ENCODE measurements at regions not wholly inside any gene's neighbourhood (a gene's known extent, or its start where the extent isn't known, plus 50 kb on each side); places are given as distances from the start of the nearest gene placed in this dataset.
"Not testable (repeated sequence)": the region's sequence is repeated elsewhere in the genome, so short reads cannot be mapped to it uniquely, and the experiment has no call there.

DNA sequence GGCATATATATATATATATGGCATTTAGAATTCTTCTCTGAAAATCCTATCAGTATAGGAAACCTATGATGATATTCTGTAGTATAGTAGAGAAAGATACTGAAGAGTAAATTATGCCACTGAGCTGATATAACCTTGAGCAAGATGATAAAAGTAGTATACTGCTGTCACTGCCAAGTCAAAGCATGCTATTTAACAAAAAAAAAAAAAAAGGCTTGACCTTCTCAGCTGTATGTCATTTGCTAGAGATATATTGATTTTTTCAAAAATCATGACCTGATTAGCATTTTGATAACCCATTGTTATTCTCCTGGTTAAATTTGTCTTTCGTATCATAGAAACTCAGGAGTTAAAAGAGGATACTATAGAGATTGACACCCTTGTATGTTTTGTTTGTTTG, 299.4 kb downstream of the ADAMTS20 start:
- no peak for DNase-seq

DNA sequence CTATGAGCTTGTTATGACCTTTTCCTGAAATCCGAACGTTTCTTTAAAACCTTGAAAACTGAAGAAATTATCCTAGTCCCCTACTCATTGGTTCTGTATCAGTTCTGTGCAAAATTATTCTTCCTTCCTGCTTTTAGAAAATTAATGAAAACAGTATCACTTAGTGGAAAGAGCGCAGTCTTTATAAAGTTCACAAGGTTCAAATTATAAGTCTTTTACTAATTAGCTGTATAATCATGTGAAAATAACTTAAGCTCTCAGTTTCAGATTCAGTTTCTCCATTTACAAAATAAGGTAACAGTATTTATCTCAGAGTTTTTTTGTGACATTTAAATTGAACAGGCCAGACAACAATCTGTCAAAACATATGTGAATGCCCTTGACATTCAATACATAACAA, 306.1 kb downstream of the ADAMTS20 start:
- no peak for DNase-seq

DNA sequence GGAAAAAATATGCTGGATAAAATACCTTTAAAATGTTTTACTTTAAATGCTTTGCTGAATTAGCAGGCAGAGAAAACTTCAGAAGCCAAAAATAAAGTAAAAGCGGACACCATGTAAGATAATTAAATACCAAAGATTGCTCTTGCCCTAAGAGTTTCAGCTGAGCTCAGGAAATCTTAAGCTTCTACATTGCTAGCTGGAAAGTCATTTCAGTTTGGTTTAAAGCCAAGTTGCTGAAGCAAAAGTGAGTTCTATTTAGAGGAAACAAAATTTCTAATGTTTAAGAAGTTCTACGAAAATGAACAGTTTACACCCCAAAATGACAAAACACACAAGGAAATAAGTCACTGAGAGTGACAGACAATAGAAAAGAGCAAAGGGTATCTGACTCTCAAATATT, 310.0 kb downstream of the ADAMTS20 start:
- peak in 1 of 2 donors; percentile 3 for DNase-seq

DNA sequence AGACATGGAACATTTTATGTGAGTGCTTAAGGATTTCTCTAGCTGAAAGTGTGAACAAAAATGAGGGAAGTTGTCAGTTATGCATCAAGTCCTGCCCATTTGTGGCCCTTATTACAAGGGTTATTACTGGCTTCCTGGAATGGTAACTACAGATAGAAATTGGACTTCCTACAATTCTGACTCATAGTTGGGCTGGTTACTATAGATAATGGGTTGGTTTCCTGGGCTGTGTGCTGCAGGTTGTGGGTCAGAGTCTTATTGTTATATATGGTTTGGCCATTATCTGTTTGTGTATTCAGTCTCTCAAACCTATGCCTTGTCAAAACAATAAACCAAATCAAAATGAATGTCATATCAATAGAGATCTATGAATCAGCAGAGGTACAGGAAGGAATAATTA, 313.7 kb downstream of the ADAMTS20 start:
- DNase-seq, result no peak

DNA sequence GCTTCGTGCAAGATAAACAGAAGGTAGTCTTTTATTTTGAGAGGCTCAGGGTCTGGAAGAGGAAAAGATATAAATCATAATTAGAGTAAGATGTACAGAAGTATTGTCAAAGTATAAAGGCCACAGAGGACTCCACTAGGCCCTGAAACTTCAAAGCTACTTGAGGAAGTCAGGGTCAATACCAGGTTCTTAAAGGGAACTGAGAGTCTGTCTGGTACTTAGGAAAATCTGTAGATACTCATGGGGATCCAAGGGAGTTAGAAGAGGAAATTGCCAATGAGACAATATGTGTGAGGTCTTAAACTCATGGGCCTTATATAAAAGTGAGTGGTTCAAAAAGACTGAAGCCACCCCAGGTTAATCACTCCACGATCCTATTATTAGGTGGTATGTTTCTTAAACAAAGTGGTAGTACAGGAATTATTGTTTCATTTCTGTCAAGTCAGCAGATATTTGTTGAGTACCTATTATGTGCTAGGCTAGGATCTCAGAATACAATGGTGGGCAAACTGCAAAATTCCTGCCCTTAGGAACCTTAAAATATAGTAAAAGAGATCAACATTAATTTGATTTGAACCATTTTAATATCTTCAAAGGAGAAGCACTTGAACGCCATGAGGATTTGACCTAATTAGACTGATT, 314.6 kb downstream of the ADAMTS20 start:
- DNase-seq, result no peak

DNA sequence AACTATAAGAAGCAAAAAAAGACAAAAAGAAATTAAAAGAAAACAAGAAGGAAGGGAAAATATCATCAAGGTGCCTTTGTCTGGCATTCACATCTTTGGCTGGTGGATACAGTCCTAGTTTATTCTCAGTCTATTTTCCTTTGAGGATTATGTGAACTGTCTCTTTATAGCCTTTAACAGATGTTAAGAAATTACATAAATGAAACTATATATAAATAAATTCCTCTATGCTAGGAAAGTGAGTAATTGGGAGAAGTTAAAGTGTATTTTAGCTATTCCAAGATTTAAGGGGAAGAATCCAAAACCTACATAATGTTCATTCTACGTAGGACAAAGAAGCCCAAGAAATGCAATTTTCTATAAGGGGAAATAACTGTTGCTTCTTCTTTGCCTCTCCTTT, 316.3 kb downstream of the ADAMTS20 start:
- no peak for DNase-seq

DNA sequence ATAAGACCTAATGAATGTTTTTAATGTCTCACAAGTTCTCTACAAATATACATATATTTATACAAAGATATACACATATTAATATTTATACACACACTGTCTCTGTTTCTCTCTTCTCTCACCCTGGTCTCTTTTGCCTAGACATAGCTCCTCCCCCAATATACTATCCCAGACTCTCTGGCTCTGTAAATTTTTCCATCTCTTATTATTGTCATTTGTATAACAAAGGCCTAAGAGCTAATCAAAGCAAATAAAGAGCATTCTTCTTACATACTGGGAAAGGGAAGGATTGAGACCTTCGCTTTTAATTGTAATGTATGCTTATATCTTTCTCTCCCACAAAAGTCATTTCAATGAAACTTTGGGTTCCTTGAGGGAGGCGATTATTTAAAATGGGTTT, 318.1 kb downstream of the ADAMTS20 start:
- DNase-seq, result no peak

DNA sequence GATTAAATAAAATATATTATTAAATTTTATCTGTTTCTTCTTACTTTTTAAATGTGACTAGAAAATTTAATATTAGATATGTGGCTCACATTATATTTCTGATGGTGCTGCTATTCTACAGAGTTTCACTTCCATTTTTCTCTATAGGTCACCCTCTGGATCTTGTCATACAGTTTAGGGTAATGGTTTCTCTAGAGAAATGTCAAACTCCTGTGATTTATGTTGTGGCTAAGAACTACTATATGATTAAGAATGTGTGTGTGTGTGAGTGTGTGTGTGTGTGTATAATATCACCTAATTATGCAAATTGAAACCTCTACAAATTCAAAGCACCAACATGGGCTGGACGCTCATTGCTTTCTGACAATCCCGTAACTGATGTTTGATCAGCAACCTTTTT, 325.9 kb downstream of the ADAMTS20 start:
- no peak for DNase-seq

DNA sequence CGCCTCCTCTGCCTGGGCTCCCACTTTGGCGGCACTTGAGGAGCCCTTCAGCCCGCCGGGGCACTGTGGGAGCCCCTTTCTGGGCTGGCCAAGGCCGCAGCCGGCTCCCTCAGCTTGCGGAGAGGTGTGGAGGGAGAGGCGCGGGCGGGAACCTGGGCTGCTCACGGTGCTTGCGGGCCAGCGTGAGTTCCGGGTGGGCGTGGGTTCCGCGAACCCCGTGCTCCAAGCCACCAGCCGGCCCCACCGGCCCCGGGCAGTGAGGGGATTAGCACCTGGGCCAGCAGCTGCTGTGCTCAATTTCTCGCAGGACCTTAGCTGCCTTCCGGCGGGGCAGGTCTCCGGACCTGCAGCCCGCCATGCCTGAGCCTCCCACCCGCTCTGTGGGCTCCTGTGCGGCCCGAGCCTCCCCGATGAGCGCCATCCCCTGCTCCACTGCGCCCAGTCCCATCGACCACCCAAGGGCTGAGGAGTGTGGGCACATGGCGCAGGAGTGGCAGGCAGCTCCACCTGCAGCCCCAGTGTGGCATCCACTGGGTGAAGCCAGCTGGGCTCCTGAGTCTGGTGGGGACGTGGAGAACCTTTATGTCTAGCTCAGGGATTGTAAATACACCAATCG, 327.7 kb downstream of the ADAMTS20 start:
- DNase-seq, result not testable (repeated sequence)

DNA sequence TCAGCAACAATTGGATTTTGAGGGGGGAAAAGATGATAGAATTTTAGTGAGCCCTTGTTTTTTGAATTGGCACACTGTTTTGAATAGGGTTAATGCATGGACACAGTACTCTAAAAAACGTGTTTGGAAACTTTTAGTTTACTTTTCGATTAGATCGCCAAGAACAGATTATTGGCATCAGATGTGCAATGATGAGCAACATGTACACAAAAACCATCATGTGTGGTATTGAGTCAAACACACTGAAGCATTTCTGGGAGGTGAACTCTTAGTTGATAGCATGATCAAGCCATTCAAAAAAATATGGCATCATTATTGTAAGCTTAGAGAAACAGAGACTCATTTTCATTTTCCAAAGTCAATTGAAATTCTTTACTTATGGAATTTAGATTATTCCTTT, 329.2 kb downstream of the ADAMTS20 start:
- no peak for DNase-seq

DNA sequence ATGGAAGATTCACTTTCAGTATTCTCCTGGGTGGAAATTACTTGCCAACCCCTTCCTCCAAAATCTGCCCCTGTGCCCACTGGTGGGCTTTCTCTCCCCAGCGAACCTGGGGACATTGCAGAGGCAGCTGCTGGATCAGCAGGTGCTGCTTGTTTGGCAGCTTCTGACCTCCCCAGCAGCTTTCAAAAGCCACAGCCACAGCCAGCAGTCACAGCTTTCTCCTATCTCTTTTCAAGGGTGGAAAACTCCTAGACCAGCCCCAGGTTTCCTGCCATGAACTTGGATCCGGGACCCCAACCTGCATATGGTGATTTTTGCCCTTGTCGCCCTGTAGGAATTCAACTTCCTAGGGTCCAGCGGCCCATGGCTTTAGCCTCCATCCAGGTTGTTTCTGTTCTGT, 330.8 kb downstream of the ADAMTS20 start:
- DNase-seq, result no peak

DNA sequence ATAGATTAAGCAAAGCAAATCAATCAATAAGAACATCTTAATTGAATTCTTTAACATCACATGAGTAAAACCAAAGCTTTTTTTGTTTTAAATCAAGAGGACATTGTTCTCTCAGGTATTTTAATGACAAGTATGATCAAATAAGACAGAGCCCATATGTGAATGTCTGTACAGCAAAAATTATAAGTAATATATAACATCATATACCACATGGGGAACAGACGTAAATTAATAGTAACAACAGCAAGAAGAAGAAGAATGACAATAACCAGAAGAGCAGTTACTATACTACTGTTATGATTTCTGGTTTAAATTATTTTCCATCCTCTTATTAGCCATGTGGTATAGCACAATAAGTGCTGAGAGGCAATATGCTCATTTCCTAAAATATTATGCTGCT, 335.5 kb downstream of the ADAMTS20 start:
- no peak for DNase-seq

DNA sequence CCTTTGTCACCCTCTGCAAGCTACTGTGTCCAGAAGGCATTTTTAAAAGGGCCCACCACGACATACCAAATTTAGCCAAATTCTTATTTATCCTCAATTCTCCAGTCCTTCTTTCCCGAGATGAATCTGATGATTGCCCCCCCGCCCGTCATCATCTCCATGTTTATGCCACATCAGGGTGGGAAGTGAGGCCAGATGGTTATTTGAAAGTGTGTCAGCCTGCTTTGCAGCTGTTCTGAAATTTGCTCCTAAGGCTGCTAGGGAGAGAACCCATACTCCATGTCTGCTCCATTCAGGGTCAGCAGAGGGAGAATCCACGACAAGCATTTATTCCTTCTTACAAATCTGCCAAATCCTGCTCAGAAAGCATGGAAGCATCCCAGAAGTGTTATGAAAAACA, 337.8 kb downstream of the ADAMTS20 start:
- peak; percentile 17 to 32 for DNase-seq

DNA sequence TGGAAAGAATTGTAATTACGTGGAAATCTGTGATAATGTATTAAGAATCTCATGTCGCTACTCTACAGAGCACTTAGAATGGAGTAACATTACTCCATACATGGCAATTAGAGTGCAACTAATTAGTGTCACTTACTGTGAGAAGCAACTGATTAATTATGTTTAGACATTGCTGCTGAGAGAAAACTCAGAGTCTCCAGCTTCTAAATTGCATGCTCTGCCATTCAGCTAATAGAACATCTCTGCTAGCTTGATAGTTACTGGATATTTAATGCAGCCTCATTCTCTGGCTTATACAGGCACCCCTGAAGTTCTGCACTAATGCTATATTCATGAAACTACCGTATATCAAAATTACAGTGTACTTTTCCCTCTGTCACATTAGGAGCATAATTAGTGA, 338.4 kb downstream of the ADAMTS20 start:
- no peak for DNase-seq

DNA sequence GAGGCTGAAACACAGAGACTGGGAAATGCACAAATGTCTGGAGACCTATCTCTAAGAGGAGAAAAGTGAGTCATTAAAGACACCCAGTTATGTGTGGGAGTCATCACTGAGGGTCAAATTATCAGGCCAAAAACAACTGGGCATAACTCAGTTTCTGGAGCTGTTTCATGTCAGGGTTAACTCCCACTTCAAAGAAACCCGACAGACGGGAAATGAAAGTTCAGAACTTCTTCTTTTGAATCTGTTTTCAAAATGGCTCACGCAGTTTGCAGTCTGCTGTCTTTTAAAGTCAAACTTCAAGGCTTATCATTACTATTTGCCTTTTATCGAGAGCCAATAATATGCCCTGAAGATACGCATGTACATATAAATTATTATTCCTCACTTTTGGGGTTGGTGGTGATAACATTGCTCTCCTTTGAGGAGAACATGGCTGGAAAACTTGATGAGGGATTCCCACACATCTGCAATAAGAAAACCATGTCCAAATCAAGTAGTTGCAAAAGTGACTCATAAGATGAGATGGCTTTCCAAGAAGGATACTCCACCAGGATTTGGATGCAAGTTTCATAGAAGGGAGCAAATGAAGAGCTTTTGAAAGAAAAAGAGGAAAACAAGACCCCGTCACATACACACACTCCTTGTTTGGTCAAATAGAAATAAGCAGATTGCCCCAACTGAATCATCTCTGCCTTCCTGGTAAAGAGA, 341.4 kb downstream of the ADAMTS20 start:
- no peak for DNase-seq

DNA sequence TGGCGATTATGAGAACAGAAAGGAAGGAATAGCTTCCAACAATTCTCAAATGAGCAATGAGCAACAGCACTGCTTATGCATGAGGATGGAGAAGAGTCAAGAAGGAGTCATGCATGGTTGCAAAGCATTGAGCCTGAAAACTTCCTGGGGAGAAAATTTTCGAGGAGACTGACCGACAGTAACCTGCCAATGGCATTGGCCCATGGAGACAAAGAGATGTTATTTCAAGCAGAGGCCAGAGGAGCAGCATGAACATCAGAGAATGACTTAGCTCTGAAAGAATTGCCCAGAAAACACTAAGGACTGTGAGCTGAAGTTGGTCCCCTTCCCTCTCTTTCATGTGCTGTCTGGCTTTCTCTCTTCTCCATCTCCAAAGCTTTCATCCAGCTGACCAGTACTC, 343.4 kb downstream of the ADAMTS20 start:
- no peak for DNase-seq

DNA sequence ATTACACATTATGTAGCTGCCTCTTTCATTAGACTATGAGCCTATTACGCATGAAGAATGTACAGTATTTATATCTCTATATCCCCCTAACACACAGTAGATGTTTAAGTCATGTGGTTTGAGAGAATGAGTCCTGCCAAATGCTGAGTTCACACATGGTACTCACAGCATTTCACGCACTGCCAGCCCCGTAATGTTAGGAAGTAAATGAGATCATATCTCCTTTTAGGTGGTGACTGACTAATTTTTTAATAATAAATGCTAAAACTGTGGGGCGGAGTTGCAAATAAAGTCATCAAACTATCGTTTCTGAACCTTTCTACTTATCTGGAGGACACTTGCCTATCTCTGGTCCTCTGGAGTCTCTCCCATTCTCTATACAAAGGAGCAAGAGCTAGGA, 343.8 kb downstream of the ADAMTS20 start:
- DNase-seq, result no peak

DNA sequence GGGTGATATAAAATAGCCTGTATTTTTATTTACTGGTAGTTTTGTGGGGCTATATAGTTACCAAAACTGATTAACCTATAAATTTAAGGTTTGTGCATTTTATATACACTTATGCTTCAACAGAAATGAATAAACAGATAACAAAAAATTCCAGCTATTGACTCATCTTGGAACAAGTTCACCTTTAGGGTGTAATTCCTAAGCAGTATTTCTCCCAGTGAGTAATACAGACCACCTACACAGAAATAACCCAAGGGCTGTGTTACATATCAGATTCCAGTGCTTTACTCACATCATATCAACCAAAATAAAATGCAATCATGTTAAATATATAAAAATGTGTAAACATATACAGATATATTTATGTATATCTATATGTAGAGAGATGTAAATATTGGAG, 345.6 kb downstream of the ADAMTS20 start:
- DNase-seq, result no peak

DNA sequence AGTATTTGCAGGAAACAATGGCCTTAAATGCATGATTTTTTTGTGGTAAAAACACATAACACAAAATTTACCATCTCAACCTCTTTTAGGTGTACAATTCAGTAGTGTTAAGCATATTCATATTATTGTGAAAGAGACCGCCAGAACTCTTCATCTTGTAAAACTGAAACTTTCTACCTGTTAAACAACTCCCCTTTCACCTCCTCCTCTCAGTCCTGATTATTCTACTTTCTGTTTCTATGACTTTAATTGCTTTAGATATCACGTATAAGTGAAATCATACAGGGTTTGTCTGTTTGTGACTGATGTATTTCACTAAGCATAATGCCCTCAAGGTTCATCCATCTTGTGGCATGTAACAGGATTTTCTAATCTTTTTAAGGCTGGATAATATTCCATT, 353.4 kb downstream of the ADAMTS20 start:
- DNase-seq, result no peak

DNA sequence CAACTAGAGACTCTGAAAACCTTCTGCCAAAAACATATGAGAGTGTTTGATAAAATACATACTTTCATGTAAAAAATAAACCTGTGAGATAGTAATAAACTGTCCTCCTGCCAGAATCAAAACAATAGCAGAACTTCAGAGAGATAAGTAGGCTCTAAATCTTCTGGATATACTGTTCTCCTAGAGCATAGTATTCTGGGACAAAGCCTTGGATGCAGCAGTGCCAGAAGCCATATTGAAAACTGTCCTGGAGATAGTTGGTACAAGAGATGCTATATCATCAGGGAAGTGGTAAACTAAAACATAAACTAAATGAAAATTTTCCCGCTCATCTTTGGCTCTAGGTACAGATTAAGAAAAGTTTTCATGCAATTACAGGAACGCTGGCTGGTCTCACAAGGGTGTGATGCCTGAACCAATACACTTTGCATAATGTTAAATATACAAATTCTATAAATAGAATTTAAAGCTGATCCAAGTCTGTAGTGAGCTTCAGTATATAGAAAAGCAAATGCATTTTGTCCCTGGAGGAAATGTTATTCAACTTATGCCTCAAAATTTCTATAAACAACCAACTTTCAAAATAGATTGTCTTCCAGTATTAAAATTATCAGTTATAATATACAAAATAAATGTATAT, 355.6 kb downstream of the ADAMTS20 start:
- DNase-seq, result no peak

DNA sequence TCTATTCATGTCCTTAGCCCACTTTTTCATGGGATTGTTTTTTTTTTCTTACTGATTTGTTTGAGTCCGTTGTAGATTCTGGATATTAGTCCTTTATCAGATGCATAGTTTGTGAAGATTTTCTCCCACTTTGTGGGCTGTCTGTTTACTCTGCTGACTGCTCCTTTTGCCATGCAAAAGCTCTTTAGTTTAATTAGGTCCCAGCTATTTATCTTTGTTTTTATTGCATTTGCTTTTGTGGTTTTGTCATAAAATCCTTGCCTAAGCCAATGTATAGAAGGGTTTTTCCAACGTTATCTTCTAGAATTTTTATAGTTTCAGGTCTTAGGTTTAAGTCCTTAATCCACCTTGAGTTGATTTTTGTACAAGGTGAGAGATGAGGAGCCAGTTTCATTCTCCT, 358.9 kb downstream of the ADAMTS20 start:
- DNase-seq, result not testable (repeated sequence)

DNA sequence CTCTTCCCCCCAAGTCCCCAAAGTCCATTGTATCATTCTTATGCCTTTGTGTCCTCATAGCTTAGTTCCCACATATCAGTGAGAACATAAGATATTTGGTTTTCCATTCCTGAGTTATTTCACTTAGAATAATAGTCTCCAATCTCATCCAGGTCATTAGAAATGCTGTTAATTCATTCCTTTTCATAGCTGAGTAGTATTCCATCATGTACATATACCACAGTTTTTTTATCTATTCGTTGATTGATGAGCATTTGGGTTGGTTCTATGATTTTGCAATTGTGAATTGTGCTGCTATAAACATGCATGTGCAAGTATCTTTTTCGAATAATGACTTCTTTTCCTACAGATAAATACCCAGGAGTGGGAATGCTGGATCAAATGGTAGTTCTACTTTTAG, 359.6 kb downstream of the ADAMTS20 start:
- not testable (repeated sequence) for DNase-seq

DNA sequence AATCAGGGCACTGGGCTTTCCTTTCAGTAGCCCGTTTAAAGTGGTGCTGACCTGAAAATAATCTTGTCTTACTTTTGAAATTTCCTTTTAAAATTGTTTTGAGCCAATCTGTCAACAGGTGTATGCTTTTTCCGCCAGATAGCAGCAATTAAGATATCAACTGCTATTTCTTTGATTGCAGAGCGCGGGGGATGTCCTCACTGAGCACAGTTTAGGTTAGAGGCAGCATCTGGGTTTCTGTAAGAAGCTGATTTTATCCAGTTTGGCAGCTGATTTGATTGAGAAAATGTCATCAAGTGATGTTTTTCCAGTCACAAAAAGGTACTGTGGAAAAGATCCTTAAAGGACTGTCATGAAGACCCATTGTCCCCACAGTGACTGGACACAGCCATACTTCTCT, 371.8 kb downstream of the ADAMTS20 start:
- DNase-seq, result no peak
